NCI-H510A treated with DMSO at 0.1 percent for 48 hours (cell line): ENCODE measurements at regions not wholly inside any gene's neighbourhood (a gene's known extent, or its start where the extent isn't known, plus 50 kb on each side); places are given as distances from the start of the nearest gene placed in this dataset.
A peak's percentile ranks its signal among the peaks of the same experiment; 100 is the strongest.

Experiments used
- DNase-seq: peaks from one replicate; lab custom pipeline; 2025; lab: John Stamatoyannopoulos, UW

GRCh38 chr14:51513281-51513680 lies 138.4 kb upstream of the FRMD6 start:
- no peak for DNase-seq

- DNase-seq, result no peak
These were observed 137.8 kb upstream of the FRMD6 start for GRCh38 chr14:51513933-51514332.

- DNase-seq, result no peak
These were observed 136.1 kb upstream of the FRMD6 start for GRCh38 chr14:51515611-51516010.

- no peak for DNase-seq
These were observed 134.9 kb upstream of the FRMD6 start for GRCh38 chr14:51516706-51517395.

- DNase-seq, result no peak
These were observed 133.4 kb upstream of the FRMD6 start for GRCh38 chr14:51518280-51518679.

- no peak for DNase-seq
These were observed 133.0 kb upstream of the FRMD6 start for GRCh38 chr14:51518711-51519110.

GRCh38 chr14:51520087-51520486 lies 131.6 kb upstream of the FRMD6 start:
- DNase-seq, result no peak

- no peak for DNase-seq
These were observed 129.9 kb upstream of the FRMD6 start for GRCh38 chr14:51521764-51522163.

GRCh38 chr14:51523243-51523642 lies 128.5 kb upstream of the FRMD6 start:
- no peak for DNase-seq

GRCh38 chr14:51525739-51526138 lies 126.0 kb upstream of the FRMD6 start:
- DNase-seq, result no peak

GRCh38 chr14:51527073-51527472 lies 124.6 kb upstream of the FRMD6 start:
- DNase-seq, result no peak

- no peak for DNase-seq
These were observed 122.0 kb upstream of the FRMD6 start for GRCh38 chr14:51529736-51530135.

GRCh38 chr14:51533160-51533559 lies 118.5 kb upstream of the FRMD6 start:
- DNase-seq, result no peak

GRCh38 chr14:51533872-51534553 lies 117.7 kb upstream of the FRMD6 start:
- DNase-seq, result no peak

- peak; percentile 52 for DNase-seq
These were observed 117.1 kb upstream of the FRMD6 start for GRCh38 chr14:51534610-51535011.

GRCh38 chr14:51535443-51536044 lies 116.2 kb upstream of the FRMD6 start:
- DNase-seq, result no peak

- no peak for DNase-seq
These were observed 112.7 kb upstream of the FRMD6 start for GRCh38 chr14:51538973-51539372.

GRCh38 chr14:51539571-51540037 lies 112.1 kb upstream of the FRMD6 start:
- DNase-seq, result no peak

GRCh38 chr14:51540364-51540763 lies 111.3 kb upstream of the FRMD6 start:
- no peak for DNase-seq

- DNase-seq, result no peak
These were observed 107.2 kb upstream of the FRMD6 start for GRCh38 chr14:51544471-51544870.

GRCh38 chr14:51544901-51545300 lies 106.8 kb upstream of the FRMD6 start:
- no peak for DNase-seq

- DNase-seq, result no peak
These were observed 106.3 kb upstream of the FRMD6 start for GRCh38 chr14:51545396-51545795.

- DNase-seq, result no peak
These were observed 105.6 kb upstream of the FRMD6 start for GRCh38 chr14:51546099-51546498.
